Suppressor macrophage treated with lipopolysaccharide for 4 hours (primary cell): ENCODE measurements at regions not wholly inside any gene's neighbourhood (a gene's known extent, or its start where the extent isn't known, plus 50 kb on each side); places are given as distances from the start of the nearest gene placed in this dataset.

Experiments used
- DNase-seq: peaks from one replicate; pipeline ENCODE4 v3.0.0-alpha.2; 2020

DNA sequence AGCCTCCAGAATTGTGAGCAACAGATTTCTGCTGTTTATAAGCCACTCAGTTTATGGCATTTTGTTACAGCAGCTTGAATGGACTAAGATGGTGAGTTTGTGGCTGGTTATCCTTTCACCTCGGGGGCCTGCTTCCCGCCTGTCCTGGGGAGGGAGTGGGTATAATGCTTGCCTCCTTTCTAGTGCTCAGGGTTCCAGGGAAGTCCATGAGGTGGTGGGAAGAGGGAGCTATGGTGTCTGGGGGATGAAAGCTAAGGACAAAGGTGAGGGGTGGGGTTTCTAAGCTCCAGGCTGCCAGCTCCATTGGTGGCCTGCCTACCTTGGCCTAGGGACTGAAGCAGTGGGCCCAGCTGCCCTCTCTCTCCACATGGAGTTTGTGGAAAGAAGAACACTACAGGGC lies 50.2 kb upstream of the SDK2 start:
- DNase-seq, result no peak

- peak; percentile 8 for DNase-seq
These were observed 50.9 kb upstream of the SDK2 start for GRCh38 chr17:73695035-73695738.

- DNase-seq, result no peak
These were observed 52.0 kb upstream of the SDK2 start for GRCh38 chr17:73696251-73696650.

DNA sequence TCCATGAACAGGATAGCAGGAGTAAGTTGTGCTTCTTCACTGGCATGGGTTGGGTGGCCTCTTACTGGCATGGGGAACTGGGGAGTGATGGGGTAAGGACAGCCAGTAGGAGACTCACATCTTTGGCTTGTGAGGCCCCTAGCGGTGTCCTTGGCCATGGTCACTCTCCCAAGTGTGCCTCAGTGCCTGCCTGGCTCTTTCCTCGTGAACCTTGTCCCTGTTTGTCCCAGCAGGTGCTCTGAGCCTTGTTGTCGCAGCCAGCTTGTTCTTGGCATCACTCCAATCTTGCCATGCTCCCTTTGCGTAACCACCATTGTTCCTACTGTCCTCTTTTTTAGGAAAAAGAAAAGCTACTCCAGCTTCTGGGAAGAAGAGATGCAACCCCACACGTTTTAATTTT lies 53.6 kb upstream of the SDK2 start:
- no peak for DNase-seq

DNA sequence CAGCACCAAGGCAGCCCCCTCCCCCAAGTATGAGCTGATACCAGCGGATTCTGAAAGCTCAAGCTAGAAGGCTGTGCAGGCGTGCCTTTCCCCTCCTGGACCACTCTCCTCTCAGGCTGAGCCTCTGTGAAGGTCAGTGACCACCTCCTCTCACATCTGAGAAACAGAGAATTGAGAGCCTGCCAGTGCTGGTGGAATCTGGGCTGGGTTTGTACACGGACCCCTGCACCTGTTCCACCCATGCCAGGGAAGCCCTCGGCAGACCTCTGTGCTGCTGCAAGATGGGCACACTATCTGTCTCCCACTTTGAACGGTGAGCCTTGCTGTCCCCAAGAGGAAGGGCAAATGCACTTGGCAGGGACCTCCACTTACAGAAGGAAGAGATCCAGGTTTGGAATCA lies 54.7 kb upstream of the SDK2 start:
- DNase-seq, result no peak

- no peak for DNase-seq
These were observed 57.5 kb upstream of the SDK2 start for GRCh38 chr17:73701701-73702100.

DNA sequence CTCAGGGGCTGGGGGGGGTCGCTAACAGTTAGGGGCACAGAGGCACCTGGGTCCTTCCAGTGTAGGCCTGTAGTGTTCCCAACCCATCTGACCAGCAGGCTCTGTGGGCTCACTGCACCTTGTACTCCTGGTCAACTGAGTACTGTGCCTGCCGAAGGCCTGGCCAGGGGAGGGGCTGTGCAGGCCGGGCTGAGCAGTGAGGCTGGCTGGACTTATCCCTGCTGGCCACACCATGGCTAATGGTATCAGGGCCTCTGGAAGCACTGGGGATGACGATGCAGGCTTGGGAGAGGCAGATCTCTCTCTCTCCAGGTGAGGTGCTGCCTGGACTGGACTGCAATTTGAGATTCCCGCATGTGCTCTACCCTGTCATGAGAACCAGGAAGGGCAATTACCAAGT lies 58.9 kb upstream of the SDK2 start:
- DNase-seq, result no peak

- DNase-seq, result no peak
These were observed 59.7 kb upstream of the SDK2 start for GRCh38 chr17:73703917-73704316.

GRCh38 chr17:73705594-73705993 lies 61.3 kb upstream of the SDK2 start:
- no peak for DNase-seq

DNA sequence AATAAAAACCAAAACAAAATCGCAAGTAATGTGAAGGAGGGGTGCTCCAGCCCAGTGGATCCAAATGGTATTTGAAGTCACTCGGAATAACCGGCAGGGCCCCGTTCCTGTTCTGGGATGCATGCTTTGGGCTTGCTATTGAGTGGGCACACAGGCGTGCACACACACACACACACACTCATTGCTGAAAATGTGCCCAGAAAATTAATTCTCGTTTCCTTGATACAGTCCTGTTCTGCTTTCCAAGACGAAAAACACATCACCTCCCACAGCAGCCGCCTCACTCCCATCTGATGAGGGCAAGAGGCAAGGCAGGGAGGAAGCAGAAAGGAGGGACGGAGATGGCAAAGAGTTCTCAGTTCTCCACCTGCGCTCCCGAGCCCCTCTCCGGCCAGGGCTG lies 62.2 kb upstream of the SDK2 start:
- DNase-seq, result no peak

GRCh38 chr17:73706858-73707257 lies 62.6 kb upstream of the SDK2 start:
- DNase-seq, result no peak

DNA sequence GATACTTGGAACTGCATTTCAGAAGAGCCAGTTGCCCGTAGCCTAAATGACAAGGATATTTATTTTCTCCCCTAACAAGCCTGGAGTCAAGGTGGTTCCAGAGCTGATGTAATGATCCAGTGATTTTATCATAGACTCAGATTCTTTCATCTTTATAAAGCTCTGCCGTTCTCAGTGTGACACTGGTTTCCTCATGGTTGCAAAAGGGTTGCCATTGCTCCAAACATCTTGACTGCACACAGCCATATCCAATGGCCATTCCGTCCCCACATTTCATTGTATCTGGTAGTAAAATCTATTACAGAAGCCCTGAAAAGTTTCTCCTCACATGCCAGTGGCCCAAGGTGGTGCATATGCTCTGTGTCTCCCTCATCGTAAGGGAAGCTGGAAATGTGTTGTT lies 63.1 kb upstream of the SDK2 start:
- DNase-seq, result no peak

GRCh38 chr17:73710095-73710592 lies 65.9 kb upstream of the SDK2 start:
- peak; percentile 76 for DNase-seq

- DNase-seq, result peak; percentile 31
These were observed 66.9 kb upstream of the SDK2 start for GRCh38 chr17:73711184-73711583.

- no peak for DNase-seq
These were observed 67.7 kb upstream of the SDK2 start for GRCh38 chr17:73711916-73712315.

DNA sequence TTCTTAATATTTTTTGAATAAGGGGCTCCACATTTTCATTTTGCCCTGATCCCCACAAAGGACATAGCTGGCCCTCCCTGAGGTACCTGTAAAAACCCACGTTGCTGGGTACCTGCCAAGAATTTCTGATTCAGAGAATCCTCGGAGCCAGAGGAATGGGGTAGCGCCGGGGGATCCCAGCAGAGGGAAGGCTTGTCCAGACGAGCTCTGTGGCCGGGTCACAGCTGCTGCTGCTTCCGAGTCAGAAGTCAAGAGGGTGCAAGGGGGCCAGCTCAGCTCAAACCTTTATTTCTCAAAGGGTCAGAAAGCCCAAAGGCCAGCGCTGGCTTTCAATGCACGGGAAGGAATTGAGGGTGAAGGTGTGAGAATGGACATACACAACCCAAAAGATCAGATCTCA lies 68.9 kb upstream of the SDK2 start:
- DNase-seq, result no peak

- no peak for DNase-seq
These were observed 71.5 kb upstream of the SDK2 start for GRCh38 chr17:73715769-73716168.

DNA sequence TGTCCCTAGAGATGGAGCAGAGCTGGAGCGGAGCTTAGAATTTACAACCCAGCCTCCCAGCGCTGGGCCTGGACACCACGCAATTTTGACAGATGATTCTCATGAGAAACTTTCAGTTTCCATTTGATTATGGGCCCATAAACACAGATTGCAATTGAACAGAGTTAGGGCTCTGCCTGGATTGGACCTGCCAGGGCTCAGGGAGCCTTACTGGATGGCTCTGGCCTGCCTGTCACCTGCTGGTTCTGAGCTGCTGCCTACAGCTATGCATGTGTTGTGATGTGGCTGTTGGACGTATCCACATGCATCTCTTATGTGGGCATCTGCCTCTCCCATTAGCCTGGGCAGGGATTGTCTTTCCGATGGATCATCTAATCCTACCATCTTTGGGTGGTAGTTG lies 73.4 kb upstream of the SDK2 start:
- DNase-seq, result no peak

DNA sequence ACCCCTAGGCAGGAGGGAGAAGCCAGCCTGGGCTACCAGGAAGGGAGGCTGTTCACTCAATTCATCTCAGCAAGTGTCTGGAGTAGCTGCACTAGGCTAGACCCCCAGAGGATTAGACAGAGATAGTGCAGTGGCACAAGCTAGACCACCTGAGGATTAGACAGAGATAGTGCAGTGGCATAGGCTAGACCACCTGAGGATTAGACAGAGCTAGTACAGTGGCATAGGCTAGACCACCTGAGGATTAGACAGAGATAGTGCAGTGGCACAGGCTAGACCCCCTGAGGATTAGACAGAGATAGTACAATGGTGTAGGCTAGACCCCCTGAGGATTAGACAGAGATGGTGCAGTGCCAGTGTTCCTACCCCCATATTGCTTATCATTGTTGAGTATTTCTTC lies 74.1 kb upstream of the SDK2 start:
- DNase-seq, result no peak

DNA sequence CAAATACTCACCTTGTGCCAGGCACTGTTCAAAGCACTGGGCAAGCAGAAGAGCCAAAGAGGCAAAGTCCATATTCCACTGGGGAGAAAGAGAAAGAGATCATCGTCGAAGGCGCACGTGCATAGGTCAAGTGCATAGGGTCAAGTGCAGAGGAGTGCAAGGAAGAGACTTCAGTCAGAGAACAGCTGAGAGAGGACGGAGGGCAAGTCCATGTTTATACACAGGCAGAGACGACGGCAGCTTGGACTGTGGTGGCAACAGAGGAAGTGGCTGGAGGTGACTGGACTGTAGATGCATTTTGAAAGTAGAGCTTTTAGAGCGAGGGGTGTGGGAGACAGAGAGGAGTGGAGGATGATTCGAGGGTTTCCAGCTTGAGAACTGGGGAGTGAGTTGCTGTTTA lies 74.7 kb upstream of the SDK2 start:
- no peak for DNase-seq

- DNase-seq, result no peak
These were observed 75.4 kb upstream of the SDK2 start for GRCh38 chr17:73719588-73720071.

DNA sequence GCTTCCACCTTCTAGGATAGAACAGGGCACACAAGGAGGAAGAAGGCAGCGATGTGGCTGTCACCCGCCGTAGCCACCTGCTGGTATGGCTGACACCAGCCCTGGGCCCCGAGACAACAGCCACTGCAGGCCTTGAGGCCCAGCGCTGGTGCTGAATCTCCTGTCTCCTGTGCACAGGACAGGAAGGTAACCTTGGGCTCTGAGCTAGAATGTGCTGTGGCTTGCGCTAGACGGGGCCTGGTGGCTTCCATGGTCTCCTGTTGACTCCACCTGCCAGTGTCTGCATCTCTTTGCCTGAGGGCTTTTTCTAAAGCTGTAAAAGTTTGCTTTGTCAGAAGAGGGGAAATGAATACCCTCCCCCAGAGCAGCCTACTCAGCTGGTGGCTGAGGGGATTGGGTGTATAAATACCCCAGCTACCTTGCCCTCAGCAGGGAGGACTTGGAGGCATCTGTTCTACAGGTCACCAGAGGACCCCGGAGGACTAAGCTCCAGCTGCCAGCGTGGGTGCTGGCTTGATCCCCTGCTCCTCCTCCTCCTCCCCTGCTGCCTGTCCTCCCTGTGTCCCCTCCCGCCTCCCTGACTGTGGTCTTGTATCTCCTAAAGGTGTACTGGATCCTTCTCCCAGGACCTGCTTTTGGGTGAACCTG lies 76.1 kb upstream of the SDK2 start:
- no peak for DNase-seq

DNA sequence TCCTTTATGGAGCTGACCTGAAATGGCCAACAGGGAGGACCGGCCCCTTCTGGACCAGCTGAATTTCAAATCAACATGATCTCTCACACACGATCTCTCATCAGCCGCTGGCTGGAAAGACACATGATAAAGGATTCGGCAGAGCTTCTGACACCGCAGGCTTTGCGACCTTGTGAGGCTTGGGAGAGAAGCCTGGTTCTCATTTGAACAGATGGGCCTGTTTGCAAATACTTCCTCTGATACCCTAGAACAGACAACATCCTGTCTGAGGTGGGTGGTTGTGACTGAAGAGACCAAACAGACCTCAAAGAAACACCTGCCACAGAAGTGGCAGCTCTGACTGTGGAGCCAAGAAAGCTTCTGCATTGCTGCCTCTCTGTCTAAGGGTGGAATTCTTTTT lies 77.9 kb upstream of the SDK2 start:
- no peak for DNase-seq

- no peak for DNase-seq
These were observed 79.1 kb upstream of the SDK2 start for GRCh38 chr17:73723317-73723716.

GRCh38 chr17:73724341-73724740 lies 80.1 kb upstream of the SDK2 start:
- no peak for DNase-seq
